ENCODE measurements at regions not wholly inside any gene's neighbourhood (a gene's known extent, or its start where the extent isn't known, plus 50 kb on each side); places are given as distances from the start of the nearest gene placed in this dataset.

GRCh38 chrX:40316502-40316901 is 218.7 kb upstream of the BCOR start:
- intact Hi-C loops (cut with DNase I; ENCODE audit: low total_unique reads), result no loop called here
- no peak overlapping the region for H3K27ac ChIP-seq
- H3K27me3 ChIP-seq, result no peaks in the 10 kb centered on the region
- in situ Hi-C loops (cut with MboI; ENCODE audit: low pct_ligation_motif_present in 1 of 4, low pct_unique_long_range_greater_than_20kb in 1 of 4, low sequenced_read_pairs in 3 of 4), result no loop called here
- H3K4me3 ChIP-seq, result no peak overlapping the region
- no peak for DNase-seq
- H3K4me1 ChIP-seq, result no peaks in the 10 kb centered on the region
- no peaks in the 10 kb centered on the region for H3K9me3 ChIP-seq
- no peaks in the 10 kb centered on the region for H3K36me3 ChIP-seq
- TF ChIP-seq POLR2AphosphoS5 (IDR thresholded peaks at IDR 0.05), result no peak
- TF ChIP-seq, protein P1, sequence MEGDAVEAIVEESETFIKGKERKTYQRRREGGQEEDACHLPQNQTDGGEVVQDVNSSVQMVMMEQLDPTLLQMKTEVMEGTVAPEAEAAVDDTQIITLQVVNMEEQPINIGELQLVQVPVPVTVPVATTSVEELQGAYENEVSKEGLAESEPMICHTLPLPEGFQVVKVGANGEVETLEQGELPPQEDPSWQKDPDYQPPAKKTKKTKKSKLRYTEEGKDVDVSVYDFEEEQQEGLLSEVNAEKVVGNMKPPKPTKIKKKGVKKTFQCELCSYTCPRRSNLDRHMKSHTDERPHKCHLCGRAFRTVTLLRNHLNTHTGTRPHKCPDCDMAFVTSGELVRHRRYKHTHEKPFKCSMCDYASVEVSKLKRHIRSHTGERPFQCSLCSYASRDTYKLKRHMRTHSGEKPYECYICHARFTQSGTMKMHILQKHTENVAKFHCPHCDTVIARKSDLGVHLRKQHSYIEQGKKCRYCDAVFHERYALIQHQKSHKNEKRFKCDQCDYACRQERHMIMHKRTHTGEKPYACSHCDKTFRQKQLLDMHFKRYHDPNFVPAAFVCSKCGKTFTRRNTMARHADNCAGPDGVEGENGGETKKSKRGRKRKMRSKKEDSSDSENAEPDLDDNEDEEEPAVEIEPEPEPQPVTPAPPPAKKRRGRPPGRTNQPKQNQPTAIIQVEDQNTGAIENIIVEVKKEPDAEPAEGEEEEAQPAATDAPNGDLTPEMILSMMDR (IDR thresholded peaks at IDR 0.05), result no peak
- TF ChIP-seq POLR2A (IDR thresholded peaks at IDR 0.05), result no peak
- no peak for TF ChIP-seq EP300 (IDR thresholded peaks at IDR 0.05; ENCODE audit: low read depth)
- 88% methylated on average over 5 of the region's 5 CpGs; no CpG with 5 or more reads in 1 of the 2 donors for WGBS, 2 donors (ENCODE audit: low coverage in 1 of 2)

DNA sequence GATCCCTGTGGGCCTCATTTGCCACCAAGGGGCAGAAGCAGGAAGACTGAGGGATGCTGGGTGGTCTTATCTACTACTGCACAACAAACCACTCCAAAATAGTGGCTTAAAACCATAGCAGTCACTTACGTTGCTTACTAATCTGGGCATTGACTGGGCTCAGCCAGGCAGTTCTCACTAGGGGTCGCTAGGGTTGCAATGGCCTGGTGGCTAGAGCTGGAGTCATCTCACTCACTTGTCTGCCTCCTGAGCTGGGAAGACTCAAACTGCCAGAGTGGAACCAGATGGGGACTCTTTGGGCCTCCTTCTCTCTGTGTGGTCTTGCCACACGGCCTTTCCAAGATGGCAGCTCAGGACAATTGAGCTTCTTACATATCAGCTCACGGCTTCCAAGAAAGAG is 216.3 kb upstream of the BCOR start:
- Histone ChIP-seq H3K4me3 (no peak overlapping the region), H3K27me3 (no peaks in the 10 kb centered on the region), H3K4me1 (no peaks in the 10 kb centered on the region), H3K36me3 (no peaks in the 10 kb centered on the region), H3K9me3 (no peaks in the 10 kb centered on the region), H3K27ac (no peak overlapping the region)
- in situ Hi-C loops (cut with MboI; ENCODE audit: low pct_ligation_motif_present in 1 of 4, low pct_unique_long_range_greater_than_20kb in 1 of 4, low sequenced_read_pairs in 3 of 4), result no loop called here
- no peak for TF ChIP-seq POLR2A (IDR thresholded peaks at IDR 0.05)
- TF ChIP-seq, protein P1 (IDR thresholded peaks at IDR 0.05), result peak in 1 of 5 experiments; percentile 18
- 65% methylated on average over 4 of the region's 4 CpGs; no CpG with 5 or more reads in 1 of the 2 donors for WGBS, 2 donors (ENCODE audit: low coverage in 1 of 2)
- intact Hi-C loops (cut with DNase I; ENCODE audit: low total_unique reads), result no loop called here
- no peak for DNase-seq

- Histone ChIP-seq H3K4me1 (no peaks in the 10 kb centered on the region), H3K27ac (no peak overlapping the region), H3K27me3 (no peaks in the 10 kb centered on the region), H3K4me3 (no peak overlapping the region), H3K36me3 (no peaks in the 10 kb centered on the region), H3K9me3 (no peaks in the 10 kb centered on the region)
- WGBS, 2 donors (ENCODE audit: low coverage in 1 of 2), result 85% methylated on average over 4 of the region's 4 CpGs; no CpG with 5 or more reads in 1 of the 2 donors
- no peak for DNase-seq
- in situ Hi-C loops (cut with MboI; ENCODE audit: low pct_ligation_motif_present in 1 of 4, low pct_unique_long_range_greater_than_20kb in 1 of 4, low sequenced_read_pairs in 3 of 4) (no loop called here), intact Hi-C loops (cut with DNase I; ENCODE audit: low total_unique reads) (no loop called here)
- TF ChIP-seq POLR2AphosphoS5 (IDR thresholded peaks at IDR 0.05) (no peak), EP300 (IDR thresholded peaks at IDR 0.05; ENCODE audit: low read depth) (no peak), POLR2A (IDR thresholded peaks at IDR 0.05) (no peak)
- TF ChIP-seq, protein P1 (IDR thresholded peaks at IDR 0.05), result no peak
Measured at GRCh38 chrX:40313269-40313668, 215.5 kb upstream of the BCOR start.

DNA sequence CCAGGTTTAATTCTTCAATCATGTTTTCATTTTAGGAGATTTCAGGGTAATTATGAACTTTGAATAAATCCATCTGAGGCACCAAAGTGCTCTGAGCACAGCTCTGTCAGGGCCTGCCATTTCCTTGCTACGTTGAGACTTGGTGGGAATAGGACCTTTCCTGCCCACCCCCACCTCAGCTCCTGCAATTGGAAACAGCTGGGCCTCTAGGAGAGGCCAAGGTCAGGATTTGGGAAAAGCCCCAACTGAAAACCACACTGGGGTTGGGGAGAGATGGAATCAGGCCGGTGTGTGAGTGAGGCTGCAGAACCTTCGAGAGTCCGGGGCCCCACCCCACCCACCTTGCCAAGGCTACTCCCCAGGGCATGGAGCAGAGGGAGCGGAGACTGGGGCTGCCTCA is 212.7 kb upstream of the BCOR start:
- 56% methylated on average over 5 of the region's 5 CpGs; no CpG with 5 or more reads in 1 of the 2 donors for WGBS, 2 donors (ENCODE audit: low coverage in 1 of 2)

More for the DNA sequence above, 212.7 kb upstream of the BCOR start:
- no peak overlapping the region for H3K4me3 ChIP-seq
- H3K27me3 ChIP-seq, result no peaks in the 10 kb centered on the region
- intact Hi-C loops (cut with DNase I; ENCODE audit: low total_unique reads), result no loop called here
- H3K4me1 ChIP-seq, result no peaks in the 10 kb centered on the region
- no peak for DNase-seq
- TF ChIP-seq POLR2AphosphoS5 (IDR thresholded peaks at IDR 0.05), result no peak
- TF ChIP-seq, protein P1 (IDR thresholded peaks at IDR 0.05), result no peak
- H3K9me3 ChIP-seq, result no peaks in the 10 kb centered on the region
- in situ Hi-C loops (cut with MboI; ENCODE audit: low pct_ligation_motif_present in 1 of 4, low pct_unique_long_range_greater_than_20kb in 1 of 4, low sequenced_read_pairs in 3 of 4), result no loop called here
- no peak overlapping the region for H3K27ac ChIP-seq
- H3K36me3 ChIP-seq, result no peaks in the 10 kb centered on the region

All from transverse colon (tissue), 4 donors.